SK-N-SH treated with all-trans-retinoic acid at 6 μM for 48 hours (cell line): ENCODE measurements at regions not wholly inside any gene's neighbourhood (a gene's known extent, or its start where the extent isn't known, plus 50 kb on each side); places are given as distances from the start of the nearest gene placed in this dataset.
A peak's percentile ranks its signal among the peaks of the same experiment; 100 is the strongest.

Experiments
- ATAC-seq: fragments of 200-7000 bp; cut with Tn5 transposase; 3 replicates; pipeline ENCODE4 v1.9.1; 2020; ENCODE audit warnings: mild to moderate bottlenecking, moderate library complexity
- ARNTL ChIP-seq: fragments of 450-650 bp; formaldehyde crosslinking; IDR thresholded peaks from 2 replicates; pipeline ENCODE4 v1.5.0; 2020; ENCODE audit warnings: low read depth, mild to moderate bottlenecking, moderate library complexity, borderline replicate concordance
- BACH2 ChIP-seq: fragments of 250-450 bp; sonication (Bioruptor Pico); IDR thresholded peaks from 2 replicates; pipeline ENCODE4 v1.9.0; 2021; ENCODE audit warnings: mild to moderate bottlenecking, borderline replicate concordance
- CSDC2 ChIP-seq: fragments of 250-450 bp; sonication (Bioruptor Pico); IDR thresholded peaks from 2 replicates; pipeline ENCODE4 v1.5.0; 2020; ENCODE audit warnings: mild to moderate bottlenecking, moderate library complexity
- ESRRG ChIP-seq: fragments of 250-450 bp; sonication (Bioruptor Pico); IDR thresholded peaks from 2 replicates; pipeline ENCODE4 v1.6.1; 2021; ENCODE audit warnings: mild to moderate bottlenecking
- GLIS3 ChIP-seq: fragments of 250-450 bp; sonication (Bioruptor Pico); IDR thresholded peaks from 2 replicates; pipeline ENCODE4 v1.5.0; 2020; ENCODE audit warnings: mild to moderate bottlenecking, moderate library complexity
- ISL1 ChIP-seq: fragments of 250-450 bp; sonication (Bioruptor Pico); IDR thresholded peaks from 2 replicates; pipeline ENCODE4 v2.1.2; 2022; ENCODE audit warnings: mild to moderate bottlenecking, moderate library complexity
- OSR1 ChIP-seq: fragments of 250-450 bp; sonication (Bioruptor Pico); IDR thresholded peaks from 2 replicates; pipeline ENCODE4 v1.8.0; 2022; ENCODE audit warnings: moderate library complexity, mild to moderate bottlenecking, inconsistent platforms
- POU6F1 ChIP-seq: fragments of 250-450 bp; sonication (Bioruptor Pico); IDR thresholded peaks from 2 replicates; pipeline ENCODE4 v1.8.0; 2021; ENCODE audit warnings: low read depth, mild to moderate bottlenecking, moderate library complexity, borderline replicate concordance
- PPARA ChIP-seq: fragments of 250-450 bp; sonication (Bioruptor Pico); IDR thresholded peaks from 2 replicates; pipeline ENCODE4 v1.5.0; 2020; ENCODE audit warnings: mild to moderate bottlenecking, borderline replicate concordance
- RARB ChIP-seq: fragments of 250-450 bp; sonication (Bioruptor Pico); IDR thresholded peaks from 2 replicates; pipeline ENCODE4 v1.8.0; 2021; ENCODE audit warnings: mild to moderate bottlenecking, moderate library complexity
- SNAI2 ChIP-seq: fragments of 250-450 bp; sonication (Bioruptor Pico); IDR thresholded peaks from 2 replicates; pipeline ENCODE4 v1.5.0; 2020; ENCODE audit warnings: mild to moderate bottlenecking, moderate library complexity
- TCF4 ChIP-seq: fragments of 250-450 bp; sonication (Bioruptor Pico); IDR thresholded peaks from 2 replicates; pipeline ENCODE4 v1.8.0; 2021; ENCODE audit warnings: mild to moderate bottlenecking, moderate library complexity, borderline replicate concordance
- ZC3H10 ChIP-seq: fragments of 250-450 bp; sonication (Bioruptor Pico); IDR thresholded peaks from 2 replicates; pipeline ENCODE4 v1.5.1; 2021; ENCODE audit warnings: mild to moderate bottlenecking, moderate library complexity
- ZFP3 ChIP-seq: fragments of 250-450 bp; sonication (Bioruptor Pico); IDR thresholded peaks from 2 replicates; pipeline ENCODE4 v1.5.0; 2020; ENCODE audit warnings: mild to moderate bottlenecking, moderate library complexity
- ZFP30 ChIP-seq: fragments of 450-650 bp; formaldehyde crosslinking; IDR thresholded peaks from 2 replicates; pipeline ENCODE4 v1.5.0; 2022; ENCODE audit warnings: mild to moderate bottlenecking, moderate library complexity
- ZNF565 ChIP-seq: fragments of 450-650 bp; formaldehyde crosslinking; conservative IDR thresholded peaks from 2 replicates; pipeline ENCODE4 v1.5.0; 2020; ENCODE audit warnings: low read depth, mild to moderate bottlenecking, moderate library complexity
- ZNF70 ChIP-seq: fragments of 450-650 bp; formaldehyde crosslinking; IDR thresholded peaks from 2 replicates; pipeline ENCODE4 v1.5.0; 2020; ENCODE audit warnings: mild to moderate bottlenecking, moderate library complexity
- ZNF8 ChIP-seq: fragments of 450-650 bp; formaldehyde crosslinking; IDR thresholded peaks from 2 replicates; pipeline ENCODE4 v1.5.0; 2020; ENCODE audit warnings: mild to moderate bottlenecking, moderate library complexity
- TF ChIP-seq, protein P1 (sequence below): fragments of 250-450 bp; sonication (Bioruptor Pico); IDR thresholded peaks from 2 replicates; pipeline ENCODE4 v1.8.0; 2020; ENCODE audit warnings: mild to moderate bottlenecking, moderate library complexity, borderline replicate concordance
- TF ChIP-seq, protein P2 (sequence below): fragments of 250-450 bp; sonication (Bioruptor Pico); IDR thresholded peaks from 2 replicates; pipeline ENCODE4 v1.5.1; 2021; ENCODE audit warnings: mild to moderate bottlenecking, moderate library complexity
- TF ChIP-seq, protein P3 (sequence below): fragments of 250-450 bp; sonication (Bioruptor Pico); IDR thresholded peaks from 2 replicates; pipeline ENCODE4 v1.5.1; 2020; ENCODE audit warnings: low read depth, mild to moderate bottlenecking, moderate library complexity
- TF ChIP-seq, protein P4 (sequence below): fragments of 250-450 bp; sonication (Bioruptor Pico); IDR thresholded peaks from 2 replicates; pipeline ENCODE4 v1.5.0; 2020; ENCODE audit warnings: mild to moderate bottlenecking, moderate library complexity

DNA sequence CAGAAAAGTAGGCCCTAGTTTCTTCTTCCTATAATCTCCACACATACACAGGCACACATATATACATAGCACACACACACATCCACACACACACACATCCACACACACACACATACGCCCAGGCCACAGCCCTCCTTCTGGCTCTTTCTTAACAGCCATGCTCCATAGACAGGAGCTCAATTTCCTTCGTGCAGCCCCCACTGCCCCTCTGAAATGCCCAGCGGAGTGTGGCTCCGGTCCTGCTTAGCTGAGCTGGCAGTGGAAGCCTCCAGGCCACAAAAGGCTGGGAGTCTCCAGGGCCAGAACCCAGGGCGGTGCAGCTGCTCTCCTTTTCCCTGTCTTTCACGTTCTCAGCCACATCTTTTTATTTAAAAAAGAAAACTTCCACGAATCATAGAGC, 282.9 kb upstream of the IGFBP3 start:
- no peak for TF ChIP-seq PPARA
- no peak for TF ChIP-seq ESRRG (CRISPR knock-in tag)
- TF ChIP-seq, protein P1, sequence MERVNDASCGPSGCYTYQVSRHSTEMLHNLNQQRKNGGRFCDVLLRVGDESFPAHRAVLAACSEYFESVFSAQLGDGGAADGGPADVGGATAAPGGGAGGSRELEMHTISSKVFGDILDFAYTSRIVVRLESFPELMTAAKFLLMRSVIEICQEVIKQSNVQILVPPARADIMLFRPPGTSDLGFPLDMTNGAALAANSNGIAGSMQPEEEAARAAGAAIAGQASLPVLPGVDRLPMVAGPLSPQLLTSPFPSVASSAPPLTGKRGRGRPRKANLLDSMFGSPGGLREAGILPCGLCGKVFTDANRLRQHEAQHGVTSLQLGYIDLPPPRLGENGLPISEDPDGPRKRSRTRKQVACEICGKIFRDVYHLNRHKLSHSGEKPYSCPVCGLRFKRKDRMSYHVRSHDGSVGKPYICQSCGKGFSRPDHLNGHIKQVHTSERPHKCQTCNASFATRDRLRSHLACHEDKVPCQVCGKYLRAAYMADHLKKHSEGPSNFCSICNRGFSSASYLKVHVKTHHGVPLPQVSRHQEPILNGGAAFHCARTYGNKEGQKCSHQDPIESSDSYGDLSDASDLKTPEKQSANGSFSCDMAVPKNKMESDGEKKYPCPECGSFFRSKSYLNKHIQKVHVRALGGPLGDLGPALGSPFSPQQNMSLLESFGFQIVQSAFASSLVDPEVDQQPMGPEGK = no peak
- TF ChIP-seq ZC3H10 = no peak
- no peak for TF ChIP-seq ZNF8 (CRISPR knock-in tag)
- no peak for TF ChIP-seq ZFP3 (CRISPR knock-in tag)
- ATAC-seq = no peak

- ATAC-seq = peak; percentile 90
- TF ChIP-seq ZFP30 (CRISPR knock-in tag) (no peak), ZNF565 (CRISPR knock-in tag) (no peak), ZC3H10 (no peak), RARB (no peak), OSR1 (no peak), ZNF8 (CRISPR knock-in tag) (no peak), POU6F1 (CRISPR knock-in tag) (no peak), ISL1 (peak; percentile 41)
- TF ChIP-seq, protein P2, sequence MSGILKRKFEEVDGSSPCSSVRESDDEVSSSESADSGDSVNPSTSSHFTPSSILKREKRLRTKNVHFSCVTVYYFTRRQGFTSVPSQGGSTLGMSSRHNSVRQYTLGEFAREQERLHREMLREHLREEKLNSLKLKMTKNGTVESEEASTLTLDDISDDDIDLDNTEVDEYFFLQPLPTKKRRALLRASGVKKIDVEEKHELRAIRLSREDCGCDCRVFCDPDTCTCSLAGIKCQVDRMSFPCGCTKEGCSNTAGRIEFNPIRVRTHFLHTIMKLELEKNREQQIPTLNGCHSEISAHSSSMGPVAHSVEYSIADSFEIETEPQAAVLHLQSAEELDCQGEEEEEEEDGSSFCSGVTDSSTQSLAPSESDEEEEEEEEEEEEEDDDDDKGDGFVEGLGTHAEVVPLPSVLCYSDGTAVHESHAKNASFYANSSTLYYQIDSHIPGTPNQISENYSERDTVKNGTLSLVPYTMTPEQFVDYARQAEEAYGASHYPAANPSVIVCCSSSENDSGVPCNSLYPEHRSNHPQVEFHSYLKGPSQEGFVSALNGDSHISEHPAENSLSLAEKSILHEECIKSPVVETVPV (CRISPR knock-in tag) = no peak
- TF ChIP-seq, all 23 proteins: peak for 1
These were observed 281.3 kb upstream of the IGFBP3 start for GRCh38 chr7:46202379-46202778.

DNA sequence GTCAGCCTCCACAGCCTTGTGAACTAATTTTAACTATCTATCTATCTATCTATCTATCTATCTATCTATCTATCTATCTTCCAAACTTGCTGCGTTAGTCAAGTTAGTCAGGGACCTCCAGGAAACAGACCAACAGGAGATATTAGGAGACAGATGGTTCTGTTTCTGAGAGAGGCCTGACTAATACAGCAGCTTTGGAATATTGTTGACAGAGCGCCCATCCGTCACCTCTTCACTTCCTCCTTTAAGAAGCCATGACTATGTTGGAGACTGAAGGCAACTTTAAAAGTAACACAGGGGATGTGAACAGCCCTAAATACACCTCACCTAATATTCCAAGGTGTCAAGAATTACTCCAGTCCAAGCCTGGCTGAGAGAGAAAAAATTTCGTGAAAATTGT, 280.9 kb upstream of the IGFBP3 start:
- TF ChIP-seq ZNF70 (CRISPR knock-in tag) = no peak
- TF ChIP-seq ESRRG (CRISPR knock-in tag) = no peak
- TF ChIP-seq, all 23 proteins: peak for 0
- ATAC-seq = no peak

GRCh38 chr7:46198701-46199100, 277.6 kb upstream of the IGFBP3 start:
- no peak for TF ChIP-seq ESRRG (CRISPR knock-in tag)
- TF ChIP-seq RARB = no peak
- TF ChIP-seq ARNTL (CRISPR knock-in tag) = no peak
- TF ChIP-seq, protein P2 (CRISPR knock-in tag) = no peak
- no peak for TF ChIP-seq ZNF70 (CRISPR knock-in tag)
- no peak for TF ChIP-seq TCF4 (CRISPR knock-in tag)
- no peak for TF ChIP-seq ZC3H10
- TF ChIP-seq ZFP3 (CRISPR knock-in tag) = no peak
- no peak for TF ChIP-seq CSDC2 (CRISPR knock-in tag)
- TF ChIP-seq GLIS3 (CRISPR knock-in tag) = no peak
- no peak for TF ChIP-seq ZNF565 (CRISPR knock-in tag)
- no peak for TF ChIP-seq ISL1
- TF ChIP-seq ZFP30 (CRISPR knock-in tag) = no peak
- no peak for TF ChIP-seq OSR1
- TF ChIP-seq, protein P1 = no peak
- TF ChIP-seq SNAI2 (CRISPR knock-in tag) = no peak
- TF ChIP-seq BACH2 (CRISPR knock-in tag) = no peak
- TF ChIP-seq, protein P3, sequence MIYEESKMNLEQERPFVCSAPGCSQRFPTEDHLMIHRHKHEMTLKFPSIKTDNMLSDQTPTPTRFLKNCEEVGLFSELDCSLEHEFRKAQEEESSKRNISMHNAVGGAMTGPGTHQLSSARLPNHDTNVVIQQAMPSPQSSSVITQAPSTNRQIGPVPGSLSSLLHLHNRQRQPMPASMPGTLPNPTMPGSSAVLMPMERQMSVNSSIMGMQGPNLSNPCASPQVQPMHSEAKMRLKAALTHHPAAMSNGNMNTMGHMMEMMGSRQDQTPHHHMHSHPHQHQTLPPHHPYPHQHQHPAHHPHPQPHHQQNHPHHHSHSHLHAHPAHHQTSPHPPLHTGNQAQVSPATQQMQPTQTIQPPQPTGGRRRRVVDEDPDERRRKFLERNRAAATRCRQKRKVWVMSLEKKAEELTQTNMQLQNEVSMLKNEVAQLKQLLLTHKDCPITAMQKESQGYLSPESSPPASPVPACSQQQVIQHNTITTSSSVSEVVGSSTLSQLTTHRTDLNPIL (CRISPR knock-in tag) = no peak
- TF ChIP-seq, protein P4, sequence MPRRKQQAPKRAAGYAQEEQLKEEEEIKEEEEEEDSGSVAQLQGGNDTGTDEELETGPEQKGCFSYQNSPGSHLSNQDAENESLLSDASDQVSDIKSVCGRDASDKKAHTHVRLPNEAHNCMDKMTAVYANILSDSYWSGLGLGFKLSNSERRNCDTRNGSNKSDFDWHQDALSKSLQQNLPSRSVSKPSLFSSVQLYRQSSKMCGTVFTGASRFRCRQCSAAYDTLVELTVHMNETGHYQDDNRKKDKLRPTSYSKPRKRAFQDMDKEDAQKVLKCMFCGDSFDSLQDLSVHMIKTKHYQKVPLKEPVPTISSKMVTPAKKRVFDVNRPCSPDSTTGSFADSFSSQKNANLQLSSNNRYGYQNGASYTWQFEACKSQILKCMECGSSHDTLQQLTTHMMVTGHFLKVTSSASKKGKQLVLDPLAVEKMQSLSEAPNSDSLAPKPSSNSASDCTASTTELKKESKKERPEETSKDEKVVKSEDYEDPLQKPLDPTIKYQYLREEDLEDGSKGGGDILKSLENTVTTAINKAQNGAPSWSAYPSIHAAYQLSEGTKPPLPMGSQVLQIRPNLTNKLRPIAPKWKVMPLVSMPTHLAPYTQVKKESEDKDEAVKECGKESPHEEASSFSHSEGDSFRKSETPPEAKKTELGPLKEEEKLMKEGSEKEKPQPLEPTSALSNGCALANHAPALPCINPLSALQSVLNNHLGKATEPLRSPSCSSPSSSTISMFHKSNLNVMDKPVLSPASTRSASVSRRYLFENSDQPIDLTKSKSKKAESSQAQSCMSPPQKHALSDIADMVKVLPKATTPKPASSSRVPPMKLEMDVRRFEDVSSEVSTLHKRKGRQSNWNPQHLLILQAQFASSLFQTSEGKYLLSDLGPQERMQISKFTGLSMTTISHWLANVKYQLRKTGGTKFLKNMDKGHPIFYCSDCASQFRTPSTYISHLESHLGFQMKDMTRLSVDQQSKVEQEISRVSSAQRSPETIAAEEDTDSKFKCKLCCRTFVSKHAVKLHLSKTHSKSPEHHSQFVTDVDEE = no peak
- TF ChIP-seq POU6F1 (CRISPR knock-in tag) = no peak

More at GRCh38 chr7:46198701-46199100, 277.6 kb upstream of the IGFBP3 start:
- no peak for ATAC-seq
